ENCODE measurements at regions not wholly inside any gene's neighbourhood (a gene's known extent, or its start where the extent isn't known, plus 50 kb on each side); places are given as distances from the start of the nearest gene placed in this dataset.

DNA sequence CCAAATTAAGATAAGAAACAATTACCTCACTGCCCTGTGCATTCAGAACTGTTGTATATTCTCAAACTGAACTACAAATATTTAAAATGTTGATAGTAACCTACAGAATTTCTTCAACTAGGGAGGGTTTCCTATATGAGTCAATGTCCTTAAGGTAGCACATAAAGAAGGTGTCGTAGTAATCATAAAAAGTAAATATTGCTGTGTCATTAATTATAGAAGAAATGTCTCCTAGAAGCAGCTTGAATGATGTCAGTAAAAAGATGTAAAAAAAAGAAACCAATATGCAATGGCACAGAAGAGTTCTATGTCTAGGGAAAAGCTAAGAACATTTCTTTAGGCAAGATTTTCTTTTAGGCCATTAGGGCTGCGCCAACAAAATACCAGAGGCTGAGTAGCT, 559.6 kb upstream of the EPHA5 start:
- TF ChIP-seq, protein P1, sequence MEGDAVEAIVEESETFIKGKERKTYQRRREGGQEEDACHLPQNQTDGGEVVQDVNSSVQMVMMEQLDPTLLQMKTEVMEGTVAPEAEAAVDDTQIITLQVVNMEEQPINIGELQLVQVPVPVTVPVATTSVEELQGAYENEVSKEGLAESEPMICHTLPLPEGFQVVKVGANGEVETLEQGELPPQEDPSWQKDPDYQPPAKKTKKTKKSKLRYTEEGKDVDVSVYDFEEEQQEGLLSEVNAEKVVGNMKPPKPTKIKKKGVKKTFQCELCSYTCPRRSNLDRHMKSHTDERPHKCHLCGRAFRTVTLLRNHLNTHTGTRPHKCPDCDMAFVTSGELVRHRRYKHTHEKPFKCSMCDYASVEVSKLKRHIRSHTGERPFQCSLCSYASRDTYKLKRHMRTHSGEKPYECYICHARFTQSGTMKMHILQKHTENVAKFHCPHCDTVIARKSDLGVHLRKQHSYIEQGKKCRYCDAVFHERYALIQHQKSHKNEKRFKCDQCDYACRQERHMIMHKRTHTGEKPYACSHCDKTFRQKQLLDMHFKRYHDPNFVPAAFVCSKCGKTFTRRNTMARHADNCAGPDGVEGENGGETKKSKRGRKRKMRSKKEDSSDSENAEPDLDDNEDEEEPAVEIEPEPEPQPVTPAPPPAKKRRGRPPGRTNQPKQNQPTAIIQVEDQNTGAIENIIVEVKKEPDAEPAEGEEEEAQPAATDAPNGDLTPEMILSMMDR (IDR thresholded peaks at IDR 0.05; ENCODE audit: low read length), result no peak
- TF ChIP-seq EZH2 (optimal IDR thresholded peaks at IDR 0.05; ENCODE audit: low read depth, low read length) (no peak), EZH2phosphoT487 (IDR thresholded peaks at IDR 0.05; ENCODE audit: low read length) (no peak)

All from MM.1S (cell line).